ENCODE measurements at regions not wholly inside any gene's neighbourhood (a gene's known extent, or its start where the extent isn't known, plus 50 kb on each side); places are given as distances from the start of the nearest gene placed in this dataset.
"Not testable (repeated sequence)": the region's sequence is repeated elsewhere in the genome, so short reads cannot be mapped to it uniquely, and the experiment has no call there.

- H3K27ac ChIP-seq = no peak overlapping the region
- no peak for TF ChIP-seq CTCF (conservative IDR thresholded peaks at IDR 0.05)
Observed at GRCh38 chr5:30156156-30156555, 1037.3 kb upstream of the CDH6 start.

GRCh38 chr5:30152431-30152830 lies 1041.1 kb upstream of the CDH6 start:
- no peak for TF ChIP-seq CTCF (conservative IDR thresholded peaks at IDR 0.05)
- H3K27ac ChIP-seq = no peak overlapping the region

- TF ChIP-seq CTCF (conservative IDR thresholded peaks at IDR 0.05) = no peak
- H3K27ac ChIP-seq = no peak overlapping the region
Observed at GRCh38 chr5:30150231-30150630, 1043.3 kb upstream of the CDH6 start.

GRCh38 chr5:30149526-30149925 lies 1044.0 kb upstream of the CDH6 start:
- no peak for TF ChIP-seq CTCF (conservative IDR thresholded peaks at IDR 0.05)

GRCh38 chr5:30147976-30148375 lies 1045.5 kb upstream of the CDH6 start:
- TF ChIP-seq CTCF (conservative IDR thresholded peaks at IDR 0.05) = no peak

More at GRCh38 chr5:30149526-30149925, 1044.0 kb upstream of the CDH6 start:
- no peak overlapping the region for H3K27ac ChIP-seq

GRCh38 chr5:30144059-30144458 lies 1049.4 kb upstream of the CDH6 start:
- not testable (repeated sequence) for H3K27ac ChIP-seq

More at GRCh38 chr5:30147976-30148375, 1045.5 kb upstream of the CDH6 start:
- H3K27ac ChIP-seq = no peak overlapping the region

GRCh38 chr5:30142432-30142831 lies 1051.1 kb upstream of the CDH6 start:
- TF ChIP-seq CTCF (conservative IDR thresholded peaks at IDR 0.05) = no peak
- no peak overlapping the region for H3K27ac ChIP-seq

- no peak overlapping the region for H3K27ac ChIP-seq
- no peak for TF ChIP-seq CTCF (conservative IDR thresholded peaks at IDR 0.05)
Observed at GRCh38 chr5:30121043-30121442, 1072.4 kb upstream of the CDH6 start.

All from VCaP (cell line).